H9 (cell line): ENCODE measurements at regions not wholly inside any gene's neighbourhood (a gene's known extent, or its start where the extent isn't known, plus 50 kb on each side); places are given as distances from the start of the nearest gene placed in this dataset.

Source experiments
- DNase-seq: peaks from one replicate; pipeline ENCODE4 v3.0.0-alpha.2; 2017
- H2AFZ ChIP-seq: one replicate; pipeline ENCODE4 v1.6.1; 2013; ENCODE audit warnings: mild to moderate bottlenecking, low read length, control low read depth, moderate library complexity
- H2AK5ac ChIP-seq: 2 replicates; pipeline ENCODE4 v1.6.1; 2013; ENCODE audit warnings: low read length, control low read depth, mixed read lengths; ENCODE audit not compliant: insufficient read length
- H2BK120ac ChIP-seq: one replicate; pipeline ENCODE4 v1.6.1; 2013; ENCODE audit warnings: low read depth, mild to moderate bottlenecking, low read length, control low read depth, inconsistent platforms; ENCODE audit not compliant: poor library complexity, severe bottlenecking
- H2BK12ac ChIP-seq: 2 replicates; pipeline ENCODE4 v1.6.1; 2013; ENCODE audit warnings: low read length, control low read depth, mixed read lengths, low read depth; ENCODE audit not compliant: insufficient read length
- H2BK15ac ChIP-seq: 2 replicates; pipeline ENCODE4 v1.6.1; 2013; ENCODE audit warnings: low read depth, low read length, control low read depth
- H2BK20ac ChIP-seq: one replicate; pipeline ENCODE4 v1.6.1; 2013; ENCODE audit warnings: low read depth, mild to moderate bottlenecking, low read length, control low read depth, inconsistent platforms; ENCODE audit not compliant: poor library complexity, severe bottlenecking
- H2BK5ac ChIP-seq: 2 replicates; pipeline ENCODE4 v1.6.1; 2013; ENCODE audit warnings: low read length, control low read depth, mixed read lengths; ENCODE audit not compliant: insufficient read length
- H3K14ac ChIP-seq: 2 replicates; pipeline ENCODE4 v1.6.1; 2013; ENCODE audit warnings: low read length, control low read depth; ENCODE audit not compliant: insufficient read depth
- H3K18ac ChIP-seq: 2 replicates; pipeline ENCODE4 v1.6.1; 2013; ENCODE audit warnings: low read depth, mild to moderate bottlenecking, mixed read lengths, low read length, control low read depth; ENCODE audit not compliant: insufficient read length
- H3K23ac ChIP-seq: 2 replicates; pipeline ENCODE4 v1.6.1; 2013; ENCODE audit warnings: low read length, control low read depth, mixed read lengths, low read depth; ENCODE audit not compliant: insufficient read length
- H3K23me2 ChIP-seq: 2 replicates; pipeline ENCODE4 v1.6.1; 2013; ENCODE audit warnings: low read depth, mild to moderate bottlenecking, mixed read lengths, low read length, control low read depth; ENCODE audit not compliant: insufficient read length, poor library complexity, severe bottlenecking
- H3K27ac ChIP-seq: 2 replicates; pipeline ENCODE4 v1.5.1; 2013; ENCODE audit warnings: low read length, control low read depth, mixed read lengths, low read depth; ENCODE audit not compliant: insufficient read length
- H3K27me3 ChIP-seq: 2 replicates; pipeline ENCODE4 v1.6.1; 2013; ENCODE audit warnings: low read length, control low read depth, inconsistent platforms; ENCODE audit not compliant: insufficient read depth
- H3K4ac ChIP-seq: 2 replicates; pipeline ENCODE4 v1.6.1; 2013; ENCODE audit warnings: low read depth, mild to moderate bottlenecking, control low read depth, inconsistent platforms, low read length, moderate library complexity
- H3K4me1 ChIP-seq: 2 replicates; pipeline ENCODE4 v1.6.1; 2013; ENCODE audit warnings: low read length, control low read depth, inconsistent platforms; ENCODE audit not compliant: insufficient read depth
- H3K4me2 ChIP-seq: 2 replicates; pipeline ENCODE4 v1.6.1; 2013; ENCODE audit warnings: low read length, control low read depth, mixed read lengths; ENCODE audit not compliant: insufficient read length, insufficient read depth
- H3K56ac ChIP-seq: 2 replicates; pipeline ENCODE4 v1.6.1; 2013; ENCODE audit warnings: low read depth, mild to moderate bottlenecking, mixed read lengths, low read length, control low read depth; ENCODE audit not compliant: insufficient read length
- H3K79me1 ChIP-seq: 2 replicates; pipeline ENCODE4 v1.6.1; 2013; ENCODE audit warnings: low read depth, mild to moderate bottlenecking, moderate library complexity, low read length, control low read depth, inconsistent platforms; ENCODE audit not compliant: insufficient read depth, poor library complexity, severe bottlenecking
- H3K79me2 ChIP-seq: 2 replicates; pipeline ENCODE4 v1.6.1; 2013; ENCODE audit warnings: low read length, control low read depth, inconsistent platforms; ENCODE audit not compliant: insufficient read depth
- H3K9ac ChIP-seq: 2 replicates; pipeline ENCODE4 v1.6.1; 2013; ENCODE audit warnings: low read length, control low read depth, mixed read lengths; ENCODE audit not compliant: insufficient read length; ENCODE audit errors: extremely low read depth
- H3K9me3 ChIP-seq: one replicate; pipeline ENCODE4 v1.6.1; 2013; ENCODE audit warnings: low read depth, low read length, inconsistent platforms; ENCODE audit not compliant: control insufficient read depth
- H3T11ph ChIP-seq: one replicate; pipeline ENCODE4 v1.6.1; 2013; ENCODE audit warnings: mild to moderate bottlenecking, low read length, control low read depth, inconsistent platforms
- H4K20me1 ChIP-seq: one replicate; pipeline ENCODE4 v1.6.1; 2013; ENCODE audit not compliant: control insufficient read depth, insufficient read length, insufficient read depth
- H4K5ac ChIP-seq: 2 replicates; pipeline ENCODE4 v1.6.1; 2013; ENCODE audit warnings: low read depth, mild to moderate bottlenecking, mixed read lengths, low read length, control low read depth; ENCODE audit not compliant: insufficient read length
- H4K8ac ChIP-seq: replicated peaks from 2 replicates; pipeline ENCODE4 v1.6.1; 2013; ENCODE audit warnings: low read length, control low read depth, mixed read lengths, low read depth; ENCODE audit not compliant: insufficient read length
- H4K91ac ChIP-seq: 2 replicates; pipeline ENCODE4 v1.6.1; 2013; ENCODE audit warnings: low read depth, mild to moderate bottlenecking, moderate library complexity, mixed read lengths, low read length, control low read depth; ENCODE audit not compliant: insufficient read length
- H3K27ac Mint-ChIP-seq, 3 experiments: 2 replicates in 2 of 3; 3 replicates in 1 of 3; pipeline ENCODE4 v1.8.0; 2020 to 2021; ENCODE audit warnings: mixed read lengths in 3 of 3, mild to moderate bottlenecking in 1 of 3, moderate library complexity in 1 of 3
- H3K27me3 Mint-ChIP-seq: 2 replicates; pipeline ENCODE4 v1.8.0; 2021; ENCODE audit warnings: low read depth, mild to moderate bottlenecking, moderate library complexity, mixed read lengths
- H3K36me3 Mint-ChIP-seq, 3 experiments: 2 replicates in 2 of 3; 3 replicates in 1 of 3; pipeline ENCODE4 v1.8.0; 2020 to 2021; ENCODE audit warnings: low read depth in 3 of 3, mixed read lengths in 3 of 3; ENCODE audit not compliant: insufficient read depth in 1 of 3
- H3K4me1 Mint-ChIP-seq, 2 experiments: 2 replicates each; pipeline ENCODE4 v1.8.0; 2020; ENCODE audit warnings: mixed read lengths in 2 of 2
- H3K4me3 Mint-ChIP-seq, 2 experiments: 2 replicates in 1 of 2; 3 replicates in 1 of 2; pipeline ENCODE4 v1.8.0; 2020 to 2021; ENCODE audit warnings: mild to moderate bottlenecking in 2 of 2, mixed read lengths in 2 of 2, moderate library complexity in 1 of 2
- H3K9me3 Mint-ChIP-seq, 2 experiments: 2 replicates in 1 of 2; 3 replicates in 1 of 2; pipeline ENCODE4 v1.8.0; 2020; ENCODE audit warnings: mild to moderate bottlenecking in 2 of 2, mixed read lengths in 2 of 2, moderate library complexity in 1 of 2
- CTCF ChIP-seq: fragments of 200-600 bp; sonication (generic); conservative IDR thresholded peaks from 3 replicates; pipeline ENCODE4 v1.8.0; 2021; ENCODE audit warnings: antibody characterized with exemption, mild to moderate bottlenecking
- WGBS: extraction: QIAGEN DNeasy Blood & Tissue Kit; methylation state at CpG from one replicate; pipeline ENCODE4 v1.1.7; 2013; ENCODE audit warnings: missing lambda C conversion rate, low lambda C conversion rate, mixed read lengths; ENCODE audit not compliant: insufficient read length; ENCODE audit errors: extremely low coverage; 5-methylcytosine and 5-hydroxymethylcytosine counted together

- Mint-ChIP-seq H3K4me1 (no peaks in the 10 kb centered on the region), H3K36me3 (no peaks in the 10 kb centered on the region; a peak in 1 of 7 replicates), H3K4me3 (no peak overlapping the region), H3K27ac (no peak overlapping the region), H3K9me3 (no peaks in the 10 kb centered on the region), H3K27me3 (no peaks in the 10 kb centered on the region)
- Histone ChIP-seq H3K4me1 (no peaks in the 10 kb centered on the region), H3K4ac (no peak overlapping the region), H3K9ac (no peak overlapping the region), H2BK5ac (no peak overlapping the region), H3K27ac (no peak overlapping the region), H2BK20ac (no peak overlapping the region), H3K9me3 (no peaks in the 10 kb centered on the region), H3K18ac (no peak overlapping the region), H2AK5ac (no peak overlapping the region), H3K4me2 (no peak overlapping the region), H3K23me2 (no peaks in the 10 kb centered on the region), H3K79me1 (no peaks in the 10 kb centered on the region), H4K20me1 (no peaks in the 10 kb centered on the region), H4K91ac (no peak overlapping the region), H3K79me2 (no peaks in the 10 kb centered on the region), H3K23ac (no peak overlapping the region), H3K27me3 (no peaks in the 10 kb centered on the region), H2AFZ (no peak overlapping the region), H4K5ac (no peak overlapping the region), H2BK12ac (no peak overlapping the region), H2BK120ac (no peak overlapping the region), H2BK15ac (no peak overlapping the region), H3T11ph (no peak overlapping the region), H3K56ac (no peak overlapping the region), H4K8ac (no peak overlapping the region), H3K14ac (no peak overlapping the region)
- WGBS: no CpG with 5 or more reads among the region's 2 CpGs
- no peak for TF ChIP-seq CTCF
- no peak for DNase-seq
Observed at GRCh38 chr1:121458291-121459048, 273.7 kb downstream of the SRGAP2C start.
